ENCODE measurements at regions not wholly inside any gene's neighbourhood (a gene's known extent, or its start where the extent isn't known, plus 50 kb on each side); places are given as distances from the start of the nearest gene placed in this dataset.

DNA sequence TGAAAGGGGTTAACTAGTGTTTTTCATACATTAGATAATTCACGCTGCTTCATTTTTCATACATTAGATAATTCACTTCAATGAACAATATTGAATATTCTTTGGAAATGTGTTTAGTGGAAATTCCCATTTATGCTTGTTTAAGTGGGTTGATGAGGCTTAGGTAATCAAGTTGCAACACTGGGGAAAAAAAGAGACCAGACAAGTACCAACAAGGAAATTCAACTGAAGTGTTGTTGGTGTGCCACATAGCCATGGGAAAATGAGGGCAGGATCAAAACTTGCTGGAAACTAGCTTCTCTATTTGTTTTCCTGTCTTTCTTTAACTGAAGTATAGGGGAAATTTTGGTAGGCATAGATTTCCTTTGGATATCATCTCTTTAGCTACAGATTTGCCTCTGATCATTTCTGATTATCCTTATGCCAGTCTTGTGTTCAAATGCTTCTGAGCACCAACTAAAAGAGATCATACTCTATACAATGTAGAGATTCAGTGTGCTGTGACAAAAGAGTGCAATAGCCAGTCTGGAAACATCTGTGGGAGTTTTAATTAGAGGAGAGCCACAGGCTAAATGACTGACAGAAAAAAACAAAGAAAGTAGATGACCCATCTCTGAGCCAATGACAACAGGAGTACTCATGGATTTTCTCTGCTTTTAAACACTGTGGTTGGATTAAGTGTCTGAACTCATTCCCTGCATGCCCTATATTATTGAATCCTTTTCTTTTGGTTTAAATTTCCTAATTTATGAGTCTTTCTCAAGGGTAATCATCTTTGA is 67.6 kb upstream of the CTSC start:
- no peak for DNase-seq (ENCODE audit: low read depth, low spot score)

DNA sequence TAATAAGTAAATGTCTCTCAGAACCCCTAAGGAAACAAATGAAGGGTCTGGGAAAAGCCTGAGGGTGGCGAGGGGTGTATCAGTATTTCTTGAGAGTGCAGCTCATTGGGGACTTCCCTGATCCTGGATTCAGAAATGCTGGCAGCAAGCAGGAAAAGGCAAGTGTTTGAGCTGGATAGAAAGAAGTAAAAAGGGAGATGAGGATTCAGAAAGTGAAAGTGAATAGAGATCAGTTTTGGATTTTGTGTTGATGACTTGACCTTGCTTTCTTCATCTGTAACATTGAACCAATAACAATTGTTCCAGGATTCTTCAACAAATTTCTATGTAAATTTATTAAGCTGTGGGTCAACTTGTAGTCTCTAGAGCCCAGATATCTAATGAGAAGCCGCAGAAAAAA is 66.9 kb upstream of the CTSC start:
- DNase-seq (ENCODE audit: low read depth, low spot score): no peak

DNA sequence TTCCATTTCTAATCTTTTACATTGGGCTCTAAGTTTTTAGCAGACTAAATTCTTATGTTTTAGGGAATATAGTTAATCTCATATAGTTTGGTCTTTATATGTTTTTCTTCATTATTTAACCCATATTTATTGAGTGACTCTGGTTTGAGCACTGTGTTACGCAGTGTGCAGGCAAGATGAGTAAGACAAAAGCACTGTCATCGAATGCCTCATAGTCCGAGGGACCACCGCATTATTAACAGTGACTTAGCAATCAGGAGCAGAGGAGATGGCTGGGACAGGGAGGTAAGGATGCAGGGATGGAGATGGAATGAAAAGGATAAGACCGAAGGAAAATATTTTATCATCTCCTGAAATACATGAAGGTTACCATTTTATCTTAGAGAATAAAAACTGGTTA is 65.2 kb upstream of the CTSC start:
- DNase-seq (ENCODE audit: low read depth, low spot score): no peak

DNA sequence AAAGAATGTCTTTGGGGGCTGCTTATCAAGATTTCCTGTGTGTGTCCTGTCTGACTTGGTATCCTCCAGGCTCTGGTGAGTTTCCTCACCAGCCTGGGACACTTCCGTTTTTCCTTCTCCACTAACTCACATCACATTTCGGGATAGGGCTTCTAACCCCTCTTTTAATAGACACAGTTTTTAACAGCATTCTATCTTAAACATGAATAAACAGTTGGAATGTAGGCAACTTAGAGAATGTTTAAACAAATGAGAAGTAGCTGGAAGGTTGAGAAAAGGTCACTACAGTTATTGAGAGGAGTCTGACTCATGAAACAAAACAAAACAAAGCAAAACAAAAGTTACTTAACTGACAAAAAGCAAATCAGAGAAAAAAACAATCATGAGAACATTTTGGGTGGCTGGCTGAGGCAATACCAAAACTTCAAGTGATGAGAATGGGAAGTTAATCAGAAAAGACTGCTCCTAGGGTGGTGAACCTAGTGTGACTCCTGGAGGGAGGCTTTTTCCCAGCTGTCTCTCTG is 64.7 kb upstream of the CTSC start:
- no peak for DNase-seq (ENCODE audit: low read depth, low spot score)

DNA sequence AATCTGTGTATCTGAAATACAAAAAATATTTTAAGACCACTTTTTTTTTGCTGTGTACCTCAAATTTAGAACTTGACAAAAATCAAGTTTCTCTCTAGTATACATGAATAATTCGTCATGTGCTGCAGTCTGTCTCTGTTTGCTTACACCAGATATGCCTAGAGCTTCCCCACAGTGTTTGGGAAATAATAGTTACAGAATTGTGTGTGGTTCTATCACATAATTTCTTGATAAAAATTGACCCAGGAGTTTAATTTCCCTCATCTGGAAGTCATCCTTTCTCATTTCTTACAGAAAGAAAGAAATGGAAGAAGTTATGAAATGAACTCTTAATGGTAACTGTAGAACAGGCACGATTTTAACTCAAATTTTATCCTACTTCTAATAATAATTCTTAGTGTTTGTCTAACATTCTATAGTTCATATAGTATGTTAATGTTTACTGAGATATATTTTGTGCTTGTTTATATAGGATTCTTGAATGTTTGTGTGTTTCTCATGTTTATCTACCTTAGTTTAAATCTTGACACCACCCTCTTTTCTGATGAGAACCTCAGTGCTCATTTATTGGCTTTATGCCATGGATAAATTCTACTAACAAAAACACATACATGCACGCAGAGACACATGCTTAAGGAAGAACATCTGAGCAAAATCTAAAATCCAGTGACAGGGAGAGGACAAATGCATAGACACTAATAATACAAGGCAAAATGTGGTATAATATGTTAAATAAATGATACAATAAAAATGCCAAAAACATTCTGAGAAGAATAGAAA is 61.4 kb upstream of the CTSC start:
- no peak for DNase-seq (ENCODE audit: low read depth, low spot score)

DNA sequence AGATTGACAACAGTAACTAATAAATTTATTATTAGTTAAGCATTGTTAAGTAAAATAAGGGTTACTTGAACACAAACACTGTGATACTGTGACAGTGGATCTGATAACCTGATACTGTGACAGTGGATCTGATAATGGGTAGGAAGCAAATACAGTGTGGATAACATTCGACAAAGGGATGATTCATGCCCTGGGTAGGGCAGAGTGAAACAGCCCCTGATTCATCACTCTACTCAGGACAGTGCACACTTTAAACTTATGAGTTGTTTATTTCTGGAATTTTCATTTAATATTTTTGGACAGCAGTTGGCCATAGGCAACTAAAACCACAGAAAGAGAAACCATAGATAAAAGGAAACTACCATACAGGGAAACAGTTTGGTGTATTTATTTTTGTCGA is 60.8 kb upstream of the CTSC start:
- DNase-seq (ENCODE audit: low read depth, low spot score): no peak

DNA sequence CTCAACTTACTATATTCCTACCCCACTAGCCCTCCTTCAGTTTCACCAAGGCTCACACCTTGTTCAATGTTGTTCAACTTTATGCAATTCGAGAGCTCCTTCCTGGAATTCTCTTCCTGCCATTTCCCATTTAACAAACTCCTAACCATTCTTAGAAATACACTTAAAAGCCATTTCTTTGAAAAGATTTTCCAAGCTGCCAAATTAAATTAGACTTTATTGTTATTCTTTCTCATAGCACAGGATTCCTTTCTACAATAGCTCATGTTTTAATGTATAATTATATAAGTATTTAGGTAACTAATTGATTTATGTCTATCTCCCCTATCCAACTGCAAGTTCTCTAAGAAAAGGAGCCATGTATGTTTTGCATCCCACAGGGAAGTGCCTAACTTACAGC is 52.7 kb upstream of the CTSC start:
- DNase-seq (ENCODE audit: low read depth, low spot score): no peak

DNA sequence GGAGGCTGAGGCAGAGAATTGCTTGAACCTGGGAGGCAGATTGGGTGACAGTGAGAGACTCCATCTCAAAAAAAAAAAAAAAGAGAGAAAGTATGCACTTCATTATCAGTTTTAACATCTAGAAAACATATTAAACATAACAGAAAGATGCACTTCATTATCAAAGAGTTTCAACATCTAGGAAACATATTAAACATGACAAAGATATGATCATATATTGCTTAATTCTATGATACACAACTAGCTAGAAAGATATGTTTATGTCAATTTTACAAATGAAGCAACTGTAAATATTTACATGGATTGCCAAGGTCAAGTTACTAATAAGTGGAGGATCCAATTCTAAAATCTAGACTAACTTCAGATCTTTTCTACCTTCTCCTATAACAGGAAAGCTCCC is 50.4 kb upstream of the CTSC start:
- no peak for DNase-seq (ENCODE audit: low read depth, low spot score)
